OCI-LY7 (cell line): ENCODE measurements at regions not wholly inside any gene's neighbourhood (a gene's known extent, or its start where the extent isn't known, plus 50 kb on each side); places are given as distances from the start of the nearest gene placed in this dataset.

Experiments
- CTCF ChIP-seq: fragments of 200-600 bp; sonication (generic); conservative IDR thresholded peaks from 2 replicates; pipeline ENCODE4 v1.5.1; 2014; ENCODE audit warnings: mild to moderate bottlenecking, antibody characterized with exemption, low read length, moderate library complexity, mixed read lengths
- EZH2phosphoT487 ChIP-seq: fragments of 200-600 bp; sonication (generic); IDR thresholded peaks from 2 replicates; pipeline ENCODE4 v1.6.1; 2018; ENCODE audit warnings: low read depth, borderline replicate concordance, mild to moderate bottlenecking, mixed run types, antibody characterized with exemption, low read length, moderate library complexity, mixed read lengths

DNA sequence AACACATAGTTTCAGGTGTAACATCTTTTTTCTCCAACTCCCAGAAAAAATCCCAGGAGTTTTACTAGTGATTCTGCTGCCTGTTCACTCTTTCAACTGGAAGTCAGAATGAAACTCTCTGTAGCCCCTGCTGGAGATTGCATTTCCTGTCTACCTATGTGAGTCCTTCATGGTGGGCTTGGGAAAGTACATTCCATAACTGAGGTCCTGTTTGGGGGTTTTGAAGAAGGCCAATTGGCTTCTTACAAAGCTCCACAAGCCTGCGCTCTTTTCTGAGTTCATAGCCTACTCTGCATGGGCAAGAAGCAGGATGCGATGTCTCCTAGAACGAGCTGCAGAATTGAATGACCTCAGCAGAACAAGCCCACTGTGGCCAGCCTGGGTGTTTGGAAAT lies 86.7 kb downstream of the LYZL2 start:
- TF ChIP-seq CTCF (no peak), EZH2phosphoT487 (no peak)
